OCI-LY7 (cell line): ENCODE measurements at regions not wholly inside any gene's neighbourhood (a gene's known extent, or its start where the extent isn't known, plus 50 kb on each side); places are given as distances from the start of the nearest gene placed in this dataset.

Source experiments
- BruUV-seq: library from RNA; stranded (reverse); fragments of 400-500 nt; replicated peaks from 2 replicates; lab custom pipeline; 2021; lab: Mats Ljungman, UMichigan
- CTCF ChIA-PET: fragments of 300-600 bp; sonication (Branson Sonifier 250); formaldehyde crosslinking; loops from one replicate; lab custom pipeline; 2022; ENCODE audit warnings: antibody characterized with exemption; ENCODE audit not compliant: unreplicated experiment; lab: Charles Lee
- POLR2A ChIA-PET: fragments of 300-600 bp; sonication (Branson Sonifier 250); formaldehyde crosslinking; loops from one replicate; lab custom pipeline; 2022; ENCODE audit warnings: antibody characterized with exemption; lab: Charles Lee
- DNase-seq: peaks from one replicate; pipeline ENCODE4 v3.0.0-alpha.2; 2015; ENCODE audit warnings: low spot score
- H2AFZ ChIP-seq: fragments of 200-600 bp; sonication (generic), shearing (Covaris generic); 2 replicates; pipeline ENCODE4 v1.6.1; 2014; ENCODE audit warnings: mild to moderate bottlenecking, antibody characterized with exemption, low read length, moderate library complexity
- H3K27ac ChIP-seq: fragments of 200-600 bp; sonication (generic); 2 replicates; pipeline ENCODE4 v1.5.1; 2014; ENCODE audit warnings: mixed run types, low read depth, mild to moderate bottlenecking, moderate library complexity, low read length, inconsistent platforms; ENCODE audit not compliant: poor library complexity, severe bottlenecking
- H3K36me3 ChIP-seq: fragments of 200-600 bp; sonication (generic); 2 replicates; pipeline ENCODE4 v1.6.1; 2014; ENCODE audit warnings: mild to moderate bottlenecking, antibody characterized with exemption, low read length, moderate library complexity, mixed read lengths; ENCODE audit not compliant: insufficient read depth
- H3K4me1 ChIP-seq: fragments of 200-600 bp; sonication (generic); 2 replicates; pipeline ENCODE4 v1.5.1; 2014; ENCODE audit warnings: mild to moderate bottlenecking, low read length; ENCODE audit not compliant: insufficient read depth, poor library complexity, severe bottlenecking
- H3K4me2 ChIP-seq: fragments of 200-600 bp; sonication (generic); 2 replicates; pipeline ENCODE4 v1.6.1; 2014; ENCODE audit warnings: mild to moderate bottlenecking, low read length
- H3K4me3 ChIP-seq: fragments of 200-600 bp; sonication (generic); 2 replicates; pipeline ENCODE4 v1.5.1; 2014; ENCODE audit warnings: mild to moderate bottlenecking, low read depth, low read length; ENCODE audit not compliant: poor library complexity, severe bottlenecking
- H3K79me2 ChIP-seq: fragments of 200-600 bp; sonication (generic); 2 replicates; pipeline ENCODE4 v1.6.1; 2016; ENCODE audit warnings: low read depth, mild to moderate bottlenecking, low read length, moderate library complexity, mixed read lengths; ENCODE audit not compliant: insufficient read depth
- H3K9me2 ChIP-seq: fragments of 200-600 bp; sonication (generic); 2 replicates; pipeline ENCODE4 v1.6.1; 2016; ENCODE audit warnings: mild to moderate bottlenecking, low read length, mixed read lengths; ENCODE audit not compliant: insufficient read depth
- H3K9me3 ChIP-seq: fragments of 200-600 bp; sonication (generic); 2 replicates; pipeline ENCODE4 v1.6.1; 2014; ENCODE audit warnings: mild to moderate bottlenecking, mixed run types, low read length, mixed read lengths
- H4K20me1 ChIP-seq: fragments of 200-600 bp; sonication (generic); 2 replicates; pipeline ENCODE4 v1.6.1; 2014; ENCODE audit warnings: mild to moderate bottlenecking, antibody characterized with exemption, low read length, moderate library complexity, mixed read lengths; ENCODE audit not compliant: insufficient read depth
- CTCF ChIP-seq: fragments of 200-600 bp; sonication (generic); conservative IDR thresholded peaks from 2 replicates; pipeline ENCODE4 v1.5.1; 2014; ENCODE audit warnings: mild to moderate bottlenecking, antibody characterized with exemption, low read length, moderate library complexity, mixed read lengths
- EZH2phosphoT487 ChIP-seq: fragments of 200-600 bp; sonication (generic); IDR thresholded peaks from 2 replicates; pipeline ENCODE4 v1.6.1; 2018; ENCODE audit warnings: low read depth, borderline replicate concordance, mild to moderate bottlenecking, mixed run types, antibody characterized with exemption, low read length, moderate library complexity, mixed read lengths
- intact Hi-C: fragments of 100-400 bp; cut with micrococcal nuclease; formaldehyde crosslinking; loops from one replicate; pipeline ENCODE4 v1.10.0; 2022; ENCODE audit not compliant: unreplicated experiment

DNA sequence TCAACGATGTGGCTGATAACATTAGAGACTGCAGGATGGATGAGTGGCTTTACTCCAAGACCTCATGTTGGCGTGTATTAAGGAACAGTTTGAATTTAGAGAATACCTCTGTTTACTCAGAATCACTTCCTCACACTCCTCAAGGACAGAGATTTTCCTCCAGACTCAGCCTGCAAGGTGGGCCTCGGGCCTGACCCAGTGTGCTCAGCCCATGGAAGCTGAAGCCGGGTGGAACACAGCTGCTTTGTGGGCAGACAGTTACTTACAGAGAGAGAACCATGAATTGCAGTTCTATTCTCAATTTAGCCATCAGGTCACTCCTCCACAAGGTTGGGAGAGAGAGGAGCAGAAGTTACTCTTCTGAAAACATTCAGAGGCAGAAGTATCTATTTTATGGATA, 135.8 kb downstream of the SNX19 start:
- no TSS peak for BruUV-seq
- intact Hi-C loops, result no loop called here
- CTCF ChIA-PET, result no interaction called here

GRCh38 chr11:130781931-130782330, 134.3 kb downstream of the SNX19 start:
- DNase-seq, result no peak
- POLR2A ChIA-PET, result no interaction called here
- Histone ChIP-seq H3K36me3 (no peaks in the 10 kb centered on the region), H3K4me3 (no peak overlapping the region), H4K20me1 (no peaks in the 10 kb centered on the region), H3K9me2 (no peaks in the 10 kb centered on the region), H3K79me2 (no peaks in the 10 kb centered on the region), H2AFZ (no peak overlapping the region), H3K4me2 (no peak overlapping the region), H3K9me3 (no peaks in the 10 kb centered on the region), H3K4me1 (no peaks in the 10 kb centered on the region), H3K27ac (no peak overlapping the region)
- intact Hi-C loops, result no loop called here
- CTCF ChIA-PET, result no interaction called here
- no peak for TF ChIP-seq CTCF
- BruUV-seq, result no TSS peak

More for the DNA sequence above, 135.8 kb downstream of the SNX19 start:
- DNase-seq, result no peak
- H3K36me3 ChIP-seq, result no peaks in the 10 kb centered on the region
- H3K9me2 ChIP-seq, result no peaks in the 10 kb centered on the region
- no peak overlapping the region for H3K4me3 ChIP-seq
- H3K79me2 ChIP-seq, result no peaks in the 10 kb centered on the region
- POLR2A ChIA-PET, result no interaction called here
- TF ChIP-seq CTCF (no peak), EZH2phosphoT487 (no peak)
- H4K20me1 ChIP-seq, result no peaks in the 10 kb centered on the region
- H3K27ac ChIP-seq, result no peak overlapping the region
- H2AFZ ChIP-seq, result no peak overlapping the region
- H3K4me2 ChIP-seq, result no peak overlapping the region
- no peaks in the 10 kb centered on the region for H3K4me1 ChIP-seq
- H3K9me3 ChIP-seq, result no peaks in the 10 kb centered on the region

DNA sequence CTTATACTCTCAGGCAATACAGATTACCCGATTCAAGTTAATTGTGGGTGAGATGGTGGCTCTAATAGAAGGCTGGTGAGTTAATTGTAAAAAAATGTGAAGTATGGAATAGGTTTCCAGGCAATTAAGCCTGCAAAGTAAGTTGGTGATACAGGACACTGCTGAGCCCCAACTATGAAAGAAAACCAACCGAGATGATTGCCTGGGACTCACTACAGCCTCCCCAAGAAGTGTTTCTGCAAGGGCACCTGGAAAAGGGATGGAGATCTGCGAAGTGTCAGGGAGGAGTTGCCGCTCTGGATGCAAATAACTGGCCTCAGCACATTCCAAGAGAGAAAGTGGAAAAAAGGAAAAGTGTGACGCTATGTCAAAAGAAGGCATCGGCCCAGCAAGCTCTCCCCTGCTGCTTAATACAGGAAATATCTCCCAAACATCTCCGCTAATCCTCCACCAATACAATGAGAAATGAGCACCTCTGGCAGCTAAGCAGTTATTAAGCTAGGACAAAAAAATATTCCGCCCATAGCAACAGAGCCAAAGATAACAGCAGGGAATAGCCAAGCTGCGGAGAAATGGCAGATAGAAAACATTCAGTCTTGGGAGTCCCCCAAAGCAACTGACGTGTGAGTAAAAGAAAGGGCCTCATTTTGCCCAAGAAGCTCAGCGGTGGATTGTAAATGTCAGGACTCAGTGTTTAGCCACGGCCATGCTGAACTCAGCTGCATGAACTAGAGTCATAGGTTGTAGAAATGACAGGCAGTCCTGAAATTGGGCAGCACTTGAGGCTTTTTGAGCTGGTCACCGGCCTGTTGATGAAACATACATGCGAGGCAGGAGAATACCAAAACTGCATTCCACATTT, 133.7 kb downstream of the SNX19 start:
- ChIA-PET CTCF (no interaction called here), POLR2A (no interaction called here)
- Histone ChIP-seq H3K9me3 (no peaks in the 10 kb centered on the region), H3K79me2 (no peaks in the 10 kb centered on the region), H3K27ac (no peak overlapping the region), H3K4me2 (no peak overlapping the region), H3K9me2 (no peaks in the 10 kb centered on the region), H3K36me3 (no peaks in the 10 kb centered on the region), H3K4me1 (no peaks in the 10 kb centered on the region), H4K20me1 (no peaks in the 10 kb centered on the region), H2AFZ (no peak overlapping the region), H3K4me3 (no peak overlapping the region)
- no TSS peak for BruUV-seq
- DNase-seq, result no peak
- intact Hi-C loops, result no loop called here
- TF ChIP-seq EZH2phosphoT487 (no peak), CTCF (no peak)
